ENCODE measurements at regions not wholly inside any gene's neighbourhood (a gene's known extent, or its start where the extent isn't known, plus 50 kb on each side); places are given as distances from the start of the nearest gene placed in this dataset.

DNA sequence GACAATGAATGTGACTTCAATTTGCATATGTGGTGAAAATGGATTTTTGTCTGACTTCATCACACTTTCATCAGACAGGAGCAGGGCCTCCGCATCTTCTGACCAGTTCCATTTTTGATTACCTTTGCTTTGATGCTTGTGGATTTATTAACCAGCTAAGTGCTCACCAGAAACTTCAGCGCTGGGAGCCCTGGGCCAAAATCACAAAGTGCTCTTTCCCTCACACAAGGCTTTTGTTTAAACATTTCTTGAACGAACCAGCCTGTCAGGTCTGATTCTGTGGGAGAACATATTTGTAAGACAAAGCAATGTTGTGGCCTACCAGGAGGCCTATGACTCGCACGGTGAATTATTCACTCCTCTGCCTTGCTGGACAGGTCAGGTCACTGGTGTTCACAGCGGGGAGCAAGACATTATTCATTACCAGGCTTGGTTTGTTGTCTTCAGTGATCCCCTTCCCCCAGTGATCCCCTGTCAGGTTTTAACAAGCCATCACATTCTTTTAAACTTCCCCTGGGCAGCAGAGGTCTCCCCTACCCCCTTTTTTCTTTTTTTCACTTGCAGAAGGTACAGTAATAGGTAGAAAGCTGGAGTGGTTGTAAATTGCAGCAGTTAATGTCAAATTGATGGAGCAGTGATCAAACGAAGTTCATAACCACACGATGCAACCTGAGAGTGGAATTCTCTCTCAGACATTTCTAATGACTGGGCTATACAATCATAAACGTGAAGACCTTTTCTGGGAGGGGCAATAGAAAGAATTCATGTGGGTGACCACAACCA, 167.5 kb upstream of the PRICKLE1 start:
- H3K27me3 ChIP-seq (ENCODE audit: insufficient read depth, poor library complexity, severe bottlenecking): no peaks in the 10 kb centered on the region
- TF ChIP-seq POLR2AphosphoS5 (IDR thresholded peaks at IDR 0.05; ENCODE audit: low read depth): no peak
- TF ChIP-seq, protein P1, sequence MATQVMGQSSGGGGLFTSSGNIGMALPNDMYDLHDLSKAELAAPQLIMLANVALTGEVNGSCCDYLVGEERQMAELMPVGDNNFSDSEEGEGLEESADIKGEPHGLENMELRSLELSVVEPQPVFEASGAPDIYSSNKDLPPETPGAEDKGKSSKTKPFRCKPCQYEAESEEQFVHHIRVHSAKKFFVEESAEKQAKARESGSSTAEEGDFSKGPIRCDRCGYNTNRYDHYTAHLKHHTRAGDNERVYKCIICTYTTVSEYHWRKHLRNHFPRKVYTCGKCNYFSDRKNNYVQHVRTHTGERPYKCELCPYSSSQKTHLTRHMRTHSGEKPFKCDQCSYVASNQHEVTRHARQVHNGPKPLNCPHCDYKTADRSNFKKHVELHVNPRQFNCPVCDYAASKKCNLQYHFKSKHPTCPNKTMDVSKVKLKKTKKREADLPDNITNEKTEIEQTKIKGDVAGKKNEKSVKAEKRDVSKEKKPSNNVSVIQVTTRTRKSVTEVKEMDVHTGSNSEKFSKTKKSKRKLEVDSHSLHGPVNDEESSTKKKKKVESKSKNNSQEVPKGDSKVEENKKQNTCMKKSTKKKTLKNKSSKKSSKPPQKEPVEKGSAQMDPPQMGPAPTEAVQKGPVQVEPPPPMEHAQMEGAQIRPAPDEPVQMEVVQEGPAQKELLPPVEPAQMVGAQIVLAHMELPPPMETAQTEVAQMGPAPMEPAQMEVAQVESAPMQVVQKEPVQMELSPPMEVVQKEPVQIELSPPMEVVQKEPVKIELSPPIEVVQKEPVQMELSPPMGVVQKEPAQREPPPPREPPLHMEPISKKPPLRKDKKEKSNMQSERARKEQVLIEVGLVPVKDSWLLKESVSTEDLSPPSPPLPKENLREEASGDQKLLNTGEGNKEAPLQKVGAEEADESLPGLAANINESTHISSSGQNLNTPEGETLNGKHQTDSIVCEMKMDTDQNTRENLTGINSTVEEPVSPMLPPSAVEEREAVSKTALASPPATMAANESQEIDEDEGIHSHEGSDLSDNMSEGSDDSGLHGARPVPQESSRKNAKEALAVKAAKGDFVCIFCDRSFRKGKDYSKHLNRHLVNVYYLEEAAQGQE (IDR thresholded peaks at IDR 0.05; ENCODE audit: insufficient replicate concordance, low read depth): no peak
- TF ChIP-seq, protein P2, sequence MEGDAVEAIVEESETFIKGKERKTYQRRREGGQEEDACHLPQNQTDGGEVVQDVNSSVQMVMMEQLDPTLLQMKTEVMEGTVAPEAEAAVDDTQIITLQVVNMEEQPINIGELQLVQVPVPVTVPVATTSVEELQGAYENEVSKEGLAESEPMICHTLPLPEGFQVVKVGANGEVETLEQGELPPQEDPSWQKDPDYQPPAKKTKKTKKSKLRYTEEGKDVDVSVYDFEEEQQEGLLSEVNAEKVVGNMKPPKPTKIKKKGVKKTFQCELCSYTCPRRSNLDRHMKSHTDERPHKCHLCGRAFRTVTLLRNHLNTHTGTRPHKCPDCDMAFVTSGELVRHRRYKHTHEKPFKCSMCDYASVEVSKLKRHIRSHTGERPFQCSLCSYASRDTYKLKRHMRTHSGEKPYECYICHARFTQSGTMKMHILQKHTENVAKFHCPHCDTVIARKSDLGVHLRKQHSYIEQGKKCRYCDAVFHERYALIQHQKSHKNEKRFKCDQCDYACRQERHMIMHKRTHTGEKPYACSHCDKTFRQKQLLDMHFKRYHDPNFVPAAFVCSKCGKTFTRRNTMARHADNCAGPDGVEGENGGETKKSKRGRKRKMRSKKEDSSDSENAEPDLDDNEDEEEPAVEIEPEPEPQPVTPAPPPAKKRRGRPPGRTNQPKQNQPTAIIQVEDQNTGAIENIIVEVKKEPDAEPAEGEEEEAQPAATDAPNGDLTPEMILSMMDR (IDR thresholded peaks at IDR 0.05; ENCODE audit: insufficient read depth, low read length): no peak
- no peak overlapping the region for H3K27ac ChIP-seq (replicated peaks)
- H3K4me3 ChIP-seq (replicated peaks; ENCODE audit: insufficient read depth, low read length): no peak overlapping the region
- DNase-seq (ENCODE audit: low read depth in 1 of 2, low spot score in 1 of 2): no peak

DNA sequence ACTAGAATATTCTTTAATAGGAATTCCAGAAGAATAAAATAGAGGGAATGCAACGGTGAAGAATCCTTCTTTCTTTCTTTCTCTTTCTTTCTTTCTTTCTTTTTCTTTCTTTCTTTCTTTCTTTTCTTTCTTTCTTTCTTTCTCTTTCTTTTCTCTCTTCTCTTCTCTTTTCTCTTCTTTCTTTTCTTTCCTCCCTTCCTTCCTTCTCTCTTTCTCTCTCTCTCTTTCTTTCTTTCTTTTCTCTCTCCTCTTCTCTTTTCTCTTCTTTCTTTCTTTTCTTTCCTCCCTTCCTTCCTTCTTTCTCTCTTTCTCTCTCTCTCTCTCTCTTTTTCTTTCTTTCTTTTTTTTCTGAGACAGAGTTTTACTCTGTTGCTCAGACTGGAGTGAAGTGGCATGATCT, 160.8 kb upstream of the PRICKLE1 start:
- DNase-seq (ENCODE audit: low read depth in 1 of 2, low spot score in 1 of 2): no peak
- Histone ChIP-seq H3K27ac (replicated peaks) (no peak overlapping the region), H3K27me3 (ENCODE audit: insufficient read depth, poor library complexity, severe bottlenecking) (no peaks in the 10 kb centered on the region), H3K4me3 (replicated peaks; ENCODE audit: insufficient read depth, low read length) (no peak overlapping the region)
- no peak for TF ChIP-seq SPI1 (IDR thresholded peaks at IDR 0.05; ENCODE audit: borderline replicate concordance, low read depth)
- no peak for TF ChIP-seq POLR2AphosphoS5 (IDR thresholded peaks at IDR 0.05; ENCODE audit: low read depth)

DNA sequence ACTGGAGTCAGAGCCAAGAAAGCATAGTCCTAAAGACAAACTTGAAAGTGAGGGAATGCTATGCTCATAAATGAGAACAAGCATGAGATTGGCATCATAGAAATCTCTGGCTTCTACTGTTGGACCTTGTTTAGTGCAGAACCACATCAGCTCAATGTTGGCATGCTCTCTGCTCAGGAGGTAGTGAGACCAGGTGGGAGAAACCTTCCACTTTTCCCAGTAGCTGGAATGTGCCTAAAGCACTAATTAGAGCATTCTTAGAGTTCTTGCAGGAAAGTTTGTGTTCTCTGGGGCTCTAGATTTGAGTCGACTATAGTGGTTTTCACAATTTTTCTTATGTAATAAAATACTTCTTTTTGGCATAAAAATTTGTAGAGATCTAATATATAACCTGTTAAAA, 159.7 kb upstream of the PRICKLE1 start:
- H3K27ac ChIP-seq (replicated peaks): no peak overlapping the region
- H3K27me3 ChIP-seq (ENCODE audit: insufficient read depth, poor library complexity, severe bottlenecking): no peaks in the 10 kb centered on the region
- DNase-seq (ENCODE audit: low read depth in 1 of 2, low spot score in 1 of 2): no peak
- TF ChIP-seq, protein P2 (IDR thresholded peaks at IDR 0.05; ENCODE audit: insufficient read depth, low read length): no peak
- TF ChIP-seq, protein P1 (IDR thresholded peaks at IDR 0.05; ENCODE audit: insufficient replicate concordance, low read depth): no peak
- TF ChIP-seq POLR2AphosphoS5 (IDR thresholded peaks at IDR 0.05; ENCODE audit: low read depth): no peak
- H3K4me3 ChIP-seq (replicated peaks; ENCODE audit: insufficient read depth, low read length): no peak overlapping the region

DNA sequence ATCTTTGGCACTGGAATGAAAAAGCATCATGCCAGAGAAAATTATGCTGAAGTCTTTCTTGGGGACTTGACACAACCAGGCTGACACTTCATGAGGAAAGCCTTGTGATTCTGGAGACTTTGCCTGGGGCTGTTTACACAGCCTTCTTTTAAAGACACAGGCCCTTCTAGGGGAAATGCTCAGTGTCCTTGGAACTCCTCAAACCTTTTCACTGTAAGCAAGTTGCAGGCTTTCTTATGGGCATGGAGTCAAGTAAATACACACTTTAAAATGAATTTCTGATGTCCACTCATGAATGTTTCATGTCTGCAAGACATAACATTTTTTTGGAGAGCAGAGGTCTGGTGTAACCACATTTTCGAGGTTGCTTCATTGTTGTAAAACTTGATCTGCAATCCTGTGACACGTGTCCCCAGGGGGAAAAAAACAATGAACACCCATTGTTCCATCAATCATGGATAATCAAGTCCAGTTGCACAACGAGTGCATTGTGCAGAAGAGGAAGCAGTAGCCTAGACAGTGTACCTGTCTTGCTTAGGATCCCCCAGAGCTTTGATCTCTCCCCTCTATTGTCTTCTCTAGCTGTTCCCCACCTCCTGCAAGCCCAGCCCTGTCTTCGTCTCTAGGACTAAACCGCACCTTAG, 155.1 kb upstream of the PRICKLE1 start:
- no peak overlapping the region for H3K27ac ChIP-seq (replicated peaks)
- TF ChIP-seq GABPA (IDR thresholded peaks at IDR 0.05; ENCODE audit: low read depth): no peak
- no peak for TF ChIP-seq POLR2AphosphoS5 (IDR thresholded peaks at IDR 0.05; ENCODE audit: low read depth)
- no peak for TF ChIP-seq SPI1 (IDR thresholded peaks at IDR 0.05; ENCODE audit: borderline replicate concordance, low read depth)
- TF ChIP-seq, protein P1 (IDR thresholded peaks at IDR 0.05; ENCODE audit: insufficient replicate concordance, low read depth): no peak
- TF ChIP-seq, protein P2 (IDR thresholded peaks at IDR 0.05; ENCODE audit: insufficient read depth, low read length): no peak
- no peak overlapping the region for H3K4me3 ChIP-seq (replicated peaks; ENCODE audit: insufficient read depth, low read length)
- no peaks in the 10 kb centered on the region for H3K27me3 ChIP-seq (ENCODE audit: insufficient read depth, poor library complexity, severe bottlenecking)
- DNase-seq (ENCODE audit: low read depth in 1 of 2, low spot score in 1 of 2): peak in 1 of 2 experiments; percentile 46

Data from HL-60 (cell line).